ENCODE measurements at regions not wholly inside any gene's neighbourhood (a gene's known extent, or its start where the extent isn't known, plus 50 kb on each side); places are given as distances from the start of the nearest gene placed in this dataset.

GRCh38 chr5:93941897-93942296 is 200.5 kb upstream of the POU5F2 start:
- TF ChIP-seq POLR2AphosphoS5 (IDR thresholded peaks at IDR 0.05; ENCODE audit: low read depth) (no peak), REST (IDR thresholded peaks at IDR 0.05; ENCODE audit: unreplicated experiment) (no peak), JUNB (IDR thresholded peaks at IDR 0.05; ENCODE audit: unreplicated experiment) (no peak), EZH2 (IDR thresholded peaks at IDR 0.05; ENCODE audit: low read depth, unreplicated experiment) (no peak), ETS1 (IDR thresholded peaks at IDR 0.05) (no peak), EZH2phosphoT487 (IDR thresholded peaks at IDR 0.05; ENCODE audit: unreplicated experiment) (no peak), NANOG (IDR thresholded peaks at IDR 0.05; ENCODE audit: borderline replicate concordance) (no peak), ZNF114 (CRISPR knock-in tag; IDR thresholded peaks at IDR 0.05) (no peak), CREB1 (CRISPR knock-in tag; IDR thresholded peaks at IDR 0.05; ENCODE audit: low read depth) (no peak), ZNF462 (CRISPR knock-in tag; IDR thresholded peaks at IDR 0.05) (no peak), STAT1 (IDR thresholded peaks at IDR 0.05; ENCODE audit: unreplicated experiment) (no peak)
- TF ChIP-seq, protein P1, sequence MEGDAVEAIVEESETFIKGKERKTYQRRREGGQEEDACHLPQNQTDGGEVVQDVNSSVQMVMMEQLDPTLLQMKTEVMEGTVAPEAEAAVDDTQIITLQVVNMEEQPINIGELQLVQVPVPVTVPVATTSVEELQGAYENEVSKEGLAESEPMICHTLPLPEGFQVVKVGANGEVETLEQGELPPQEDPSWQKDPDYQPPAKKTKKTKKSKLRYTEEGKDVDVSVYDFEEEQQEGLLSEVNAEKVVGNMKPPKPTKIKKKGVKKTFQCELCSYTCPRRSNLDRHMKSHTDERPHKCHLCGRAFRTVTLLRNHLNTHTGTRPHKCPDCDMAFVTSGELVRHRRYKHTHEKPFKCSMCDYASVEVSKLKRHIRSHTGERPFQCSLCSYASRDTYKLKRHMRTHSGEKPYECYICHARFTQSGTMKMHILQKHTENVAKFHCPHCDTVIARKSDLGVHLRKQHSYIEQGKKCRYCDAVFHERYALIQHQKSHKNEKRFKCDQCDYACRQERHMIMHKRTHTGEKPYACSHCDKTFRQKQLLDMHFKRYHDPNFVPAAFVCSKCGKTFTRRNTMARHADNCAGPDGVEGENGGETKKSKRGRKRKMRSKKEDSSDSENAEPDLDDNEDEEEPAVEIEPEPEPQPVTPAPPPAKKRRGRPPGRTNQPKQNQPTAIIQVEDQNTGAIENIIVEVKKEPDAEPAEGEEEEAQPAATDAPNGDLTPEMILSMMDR (conservative IDR thresholded peaks at IDR 0.05; ENCODE audit: low read depth in 2 of 2) = no peak
